Endothelial cell of umbilical vein (primary cell): ENCODE measurements at regions not wholly inside any gene's neighbourhood (a gene's known extent, or its start where the extent isn't known, plus 50 kb on each side); places are given as distances from the start of the nearest gene placed in this dataset.

Experiments used
- BruUV-seq: library from RNA; stranded (reverse); fragments of 400-500 nt; replicated peaks from 2 replicates; lab custom pipeline; 2021; lab: Mats Ljungman, UMichigan
- CTCF ChIA-PET: fragments of 300-600, 350-600 bp; sonication (Branson Sonifier 250); formaldehyde crosslinking; loops from one replicate; lab custom pipeline; 2021; ENCODE audit warnings: antibody characterized with exemption, inconsistent platforms; lab: Charles Lee
- POLR2A ChIA-PET: fragments of 300-600, 350-600 bp; sonication (Branson Sonifier 250); formaldehyde crosslinking; loops from one replicate; lab custom pipeline; 2021; ENCODE audit warnings: antibody characterized with exemption, inconsistent platforms; lab: Charles Lee
- DNase-seq: peaks from one replicate; pipeline ENCODE4 v3.0.0-alpha.2; 2011; ENCODE audit warnings: low read depth, low spot score
- FAIRE-seq: peaks from 2 replicates; lab custom pipeline; 2011; peaks lifted over from hg19 to GRCh38; lab: Jason Lieb, UNC
- H2AFZ ChIP-seq: 2 replicates; pipeline ENCODE4 v1.6.0; 2012; ENCODE audit warnings: low read depth, low read length, control low read depth, inconsistent platforms
- H3K27ac ChIP-seq: 2 replicates; pipeline ENCODE4 v1.5.1; 2011; ENCODE audit warnings: low read depth, mild to moderate bottlenecking, control low read depth, low read length, moderate library complexity; ENCODE audit not compliant: insufficient read depth
- H3K27me3 ChIP-seq, 2 experiments: 2 replicates each; pipeline versions ENCODE4 v1.6.0 to v1.6.1; 2011; ENCODE audit warnings: low read length in 2 of 2, mixed read lengths in 1 of 2; ENCODE audit not compliant: control insufficient read depth in 2 of 2, insufficient read depth in 2 of 2
- H3K36me3 ChIP-seq, 2 experiments: 2 replicates in 1 of 2; 3 replicates in 1 of 2; pipeline ENCODE4 v1.5.1; 2011; ENCODE audit warnings: low read length in 2 of 2, mild to moderate bottlenecking in 1 of 2, moderate library complexity in 1 of 2; ENCODE audit not compliant: control insufficient read depth in 2 of 2, insufficient read depth in 2 of 2; ENCODE audit errors: extremely low read depth in 1 of 2
- H3K4me1 ChIP-seq: 3 replicates; pipeline ENCODE4 v1.5.1; 2011; ENCODE audit warnings: mild to moderate bottlenecking, low read length; ENCODE audit not compliant: control insufficient read depth, insufficient read depth; ENCODE audit errors: extremely low read depth
- H3K4me2 ChIP-seq: 2 replicates; pipeline ENCODE4 v1.6.1; 2011; ENCODE audit warnings: low read length, control low read depth, mixed read lengths; ENCODE audit not compliant: insufficient read depth
- H3K4me3 ChIP-seq, 3 experiments: fragments of 200-600 bp in 1 of 3; sonication (generic), shearing (Covaris generic) in 1 of 3; replicated peaks in 1 of 3; 2 replicates each; pipeline ENCODE4 v1.5.1; 2011 to 2016; ENCODE audit warnings: control low read depth in 3 of 3, low read length in 3 of 3, mild to moderate bottlenecking in 2 of 3, inconsistent platforms in 1 of 3, low read depth in 1 of 3, moderate library complexity in 1 of 3; ENCODE audit not compliant: insufficient read depth in 1 of 3
- H3K79me2 ChIP-seq: 2 replicates; pipeline ENCODE4 v1.6.0; 2012; ENCODE audit warnings: low read length, inconsistent platforms; ENCODE audit not compliant: control insufficient read depth, insufficient read depth
- H3K9ac ChIP-seq: replicated peaks from 2 replicates; pipeline ENCODE3; 2011; ENCODE audit warnings: low read length, control low read depth; ENCODE audit not compliant: insufficient read depth; ENCODE audit errors: extremely low read depth
- H3K9me1 ChIP-seq: replicated peaks from 3 replicates; pipeline ENCODE4 v1.6.0; 2011; ENCODE audit warnings: mild to moderate bottlenecking, low read length; ENCODE audit not compliant: control insufficient read depth, insufficient read depth; ENCODE audit errors: extremely low read depth
- H3K9me3 ChIP-seq: replicated peaks from 2 replicates; pipeline ENCODE4 v1.5.1; 2012; ENCODE audit warnings: low read length, inconsistent platforms; ENCODE audit not compliant: control insufficient read depth, insufficient read depth
- H4K20me1 ChIP-seq: replicated peaks from 2 replicates; pipeline ENCODE3; 2011; ENCODE audit warnings: mild to moderate bottlenecking, low read length; ENCODE audit not compliant: control insufficient read depth, insufficient read depth; ENCODE audit errors: extremely low read depth
- CTCF ChIP-seq, 2 donors: IDR thresholded peaks; 1 replicate in 1 of 2; 2 replicates in 1 of 2; pipeline ENCODE4 v1.5.1; 2011; ENCODE audit warnings: low read length in 2 of 2, mild to moderate bottlenecking in 2 of 2, moderate library complexity in 2 of 2, control low read depth in 1 of 2, inconsistent platforms in 1 of 2, low read depth in 1 of 2; ENCODE audit not compliant: insufficient read depth in 1 of 2; ENCODE audit errors: extremely low read depth in 1 of 2
- EZH2 ChIP-seq: IDR thresholded peaks from 2 replicates; pipeline ENCODE4 v1.6.1; 2012; ENCODE audit warnings: borderline replicate concordance, low read depth, mild to moderate bottlenecking, moderate library complexity, low read length, inconsistent platforms; ENCODE audit not compliant: severe bottlenecking
- FOS ChIP-seq: IDR thresholded peaks from 2 replicates; pipeline ENCODE4 v1.6.1; 2011; ENCODE audit warnings: mild to moderate bottlenecking, low read length, moderate library complexity, borderline replicate concordance; ENCODE audit not compliant: insufficient read depth
- GATA2 ChIP-seq: IDR thresholded peaks from 2 replicates; pipeline ENCODE4 v1.7.0; 2011; ENCODE audit warnings: low read depth, mild to moderate bottlenecking, moderate library complexity, mixed read lengths, low read length; ENCODE audit not compliant: insufficient read length, insufficient read depth
- JUN ChIP-seq: IDR thresholded peaks from 2 replicates; pipeline ENCODE4 v1.6.1; 2011; ENCODE audit warnings: borderline replicate concordance, low read depth; ENCODE audit not compliant: insufficient read length, insufficient read depth
- MAX ChIP-seq: IDR thresholded peaks from 2 replicates; pipeline ENCODE4 v1.6.1; 2011; ENCODE audit not compliant: insufficient read depth, insufficient read length
- MYC ChIP-seq: IDR thresholded peaks from one replicate; pipeline ENCODE4 v1.6.1; 2011; ENCODE audit warnings: mild to moderate bottlenecking, low read depth, low read length
- POLR2A ChIP-seq: IDR thresholded peaks from 2 replicates; pipeline ENCODE4 v1.6.1; 2012; ENCODE audit warnings: low read depth, mild to moderate bottlenecking, control low read depth, low read length
- POLR2AphosphoS5 ChIP-seq: IDR thresholded peaks from 2 replicates; pipeline ENCODE4 v1.6.1; 2012; ENCODE audit warnings: low read depth, mild to moderate bottlenecking, control low read depth, low read length, moderate library complexity; ENCODE audit not compliant: insufficient read depth
- dilution Hi-C: fragments of 300-500 bp; cut with MboI; formaldehyde crosslinking; loops from one replicate; pipeline ENCODE4 v1.15.0; 2019; ENCODE audit warnings: low sequenced_read_pairs; ENCODE audit not compliant: extremely low pct_ligation_motif_present
- intact Hi-C: fragments of 100-400 bp; cut with micrococcal nuclease; formaldehyde crosslinking; loops from one replicate; pipeline ENCODE4 v1.10.0; 2022

- Histone ChIP-seq H3K27me3 (no peaks in the 10 kb centered on the region), H3K36me3 (no peaks in the 10 kb centered on the region), H3K4me2 (no peak overlapping the region), H3K9me3 (no peaks in the 10 kb centered on the region), H3K79me2 (no peaks in the 10 kb centered on the region), H4K20me1 (no peaks in the 10 kb centered on the region), H3K9me1 (no peaks in the 10 kb centered on the region), H3K4me1 (no peaks in the 10 kb centered on the region), H3K4me3 (no peak overlapping the region), H2AFZ (no peak overlapping the region), H3K9ac (no peak overlapping the region), H3K27ac (no peak overlapping the region)
- FAIRE-seq, result no peak
- ChIA-PET CTCF (no interaction called here), POLR2A (no interaction called here)
- no TSS peak for BruUV-seq
- no peak for TF ChIP-seq MAX
- no peak for TF ChIP-seq FOS
- no peak for TF ChIP-seq JUN
- no peak for TF ChIP-seq GATA2
- TF ChIP-seq CTCF (IDR thresholded peaks at IDR 0.05; ENCODE audit: extremely low read depth in 1 of 2, insufficient read depth in 1 of 2, low read depth in 1 of 2, low read length in 2 of 2), result no peak
- no peak for TF ChIP-seq MYC
- no peak for TF ChIP-seq POLR2A
- no peak for TF ChIP-seq POLR2AphosphoS5
- TF ChIP-seq EZH2, result no peak
- DNase-seq, result no peak
- dilution Hi-C loops (no loop called here), intact Hi-C loops (no loop called here)
Measured at GRCh38 chr1:116313776-116314175, 59.3 kb upstream of the ATP1A1 start.
